GM20000 (cell line): ENCODE measurements at regions not wholly inside any gene's neighbourhood (a gene's known extent, or its start where the extent isn't known, plus 50 kb on each side); places are given as distances from the start of the nearest gene placed in this dataset.

Experiments
- DNase-seq: peaks from one replicate; pipeline ENCODE4 v3.0.0; 2012; ENCODE audit warnings: low spot score
- TF ChIP-seq, protein P1 (sequence below): IDR thresholded peaks from 2 replicates; pipeline ENCODE4 v1.5.1; 2012; ENCODE audit warnings: mild to moderate bottlenecking, control low read depth; ENCODE audit errors: extremely low read depth, missing control alignments

DNA sequence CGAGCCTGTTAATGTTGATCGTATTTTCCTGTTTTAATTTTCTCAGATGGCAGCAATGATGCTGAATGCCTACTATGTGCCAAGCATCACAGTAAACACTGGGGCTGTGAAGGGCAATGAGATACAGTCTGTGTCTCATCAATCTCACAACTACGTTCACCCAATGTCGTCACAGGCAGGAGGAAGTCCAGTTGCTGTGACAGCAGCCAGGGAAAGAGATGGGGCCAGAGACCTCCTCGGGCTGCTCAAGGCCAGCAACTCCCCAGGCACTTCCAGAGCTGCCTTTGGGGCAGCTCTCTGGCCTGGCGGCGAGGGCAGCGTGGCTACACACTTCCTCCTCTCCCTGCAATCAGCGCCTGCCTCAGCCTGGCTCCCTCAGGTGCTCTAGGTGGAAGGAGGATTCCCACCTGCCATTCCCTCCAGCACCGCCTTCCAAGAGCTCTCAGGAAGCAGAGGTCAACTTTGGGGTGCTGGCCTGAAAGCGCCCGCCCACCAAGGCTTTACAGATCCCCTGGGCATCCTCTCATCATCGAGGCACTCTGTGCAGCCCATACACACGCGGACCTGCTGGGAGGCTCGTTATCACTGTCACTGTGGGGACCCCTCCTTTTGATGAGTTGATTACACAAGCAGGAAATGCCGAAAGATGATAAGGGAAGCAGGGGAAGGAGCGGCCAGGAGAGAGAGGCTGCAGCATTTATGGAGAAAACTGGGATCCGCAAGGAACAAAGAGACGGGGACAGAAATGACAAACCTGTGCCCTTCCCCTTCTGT, 159.2 kb downstream of the ZDHHC21 start:
- no peak for DNase-seq
- TF ChIP-seq, protein P1, sequence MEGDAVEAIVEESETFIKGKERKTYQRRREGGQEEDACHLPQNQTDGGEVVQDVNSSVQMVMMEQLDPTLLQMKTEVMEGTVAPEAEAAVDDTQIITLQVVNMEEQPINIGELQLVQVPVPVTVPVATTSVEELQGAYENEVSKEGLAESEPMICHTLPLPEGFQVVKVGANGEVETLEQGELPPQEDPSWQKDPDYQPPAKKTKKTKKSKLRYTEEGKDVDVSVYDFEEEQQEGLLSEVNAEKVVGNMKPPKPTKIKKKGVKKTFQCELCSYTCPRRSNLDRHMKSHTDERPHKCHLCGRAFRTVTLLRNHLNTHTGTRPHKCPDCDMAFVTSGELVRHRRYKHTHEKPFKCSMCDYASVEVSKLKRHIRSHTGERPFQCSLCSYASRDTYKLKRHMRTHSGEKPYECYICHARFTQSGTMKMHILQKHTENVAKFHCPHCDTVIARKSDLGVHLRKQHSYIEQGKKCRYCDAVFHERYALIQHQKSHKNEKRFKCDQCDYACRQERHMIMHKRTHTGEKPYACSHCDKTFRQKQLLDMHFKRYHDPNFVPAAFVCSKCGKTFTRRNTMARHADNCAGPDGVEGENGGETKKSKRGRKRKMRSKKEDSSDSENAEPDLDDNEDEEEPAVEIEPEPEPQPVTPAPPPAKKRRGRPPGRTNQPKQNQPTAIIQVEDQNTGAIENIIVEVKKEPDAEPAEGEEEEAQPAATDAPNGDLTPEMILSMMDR, result no peak

DNA sequence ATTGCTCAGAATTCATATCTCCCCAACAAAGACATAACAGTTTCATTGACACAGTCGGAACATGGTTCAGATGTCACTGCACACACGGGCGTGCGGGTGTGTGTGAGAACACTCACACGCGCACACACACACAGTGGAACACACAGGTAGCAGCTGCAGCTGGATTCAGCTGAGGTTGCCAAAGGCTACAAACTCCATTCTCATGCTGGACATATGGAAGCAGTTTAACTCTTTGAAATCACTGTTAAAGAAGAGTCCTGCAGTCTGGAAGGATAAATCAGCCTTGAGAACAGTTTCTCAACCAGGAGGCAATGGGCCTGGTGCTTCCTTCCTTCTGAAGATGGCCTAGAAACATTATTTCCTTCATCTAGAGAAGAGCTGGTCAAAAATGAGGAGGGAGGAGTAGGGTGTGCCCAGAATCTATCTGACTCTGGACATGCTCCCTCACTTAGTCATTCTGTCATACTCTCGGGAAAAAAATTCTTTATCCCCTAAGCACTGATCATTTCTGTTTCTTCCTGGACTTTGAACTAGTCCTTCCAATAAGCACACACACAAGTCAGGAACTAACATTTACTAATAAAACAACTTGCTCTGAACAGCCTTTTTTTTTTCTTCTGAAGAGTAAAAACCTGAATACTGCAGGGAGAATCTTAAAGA, 160.6 kb downstream of the ZDHHC21 start:
- DNase-seq, result no peak
- TF ChIP-seq, protein P1, result no peak

DNA sequence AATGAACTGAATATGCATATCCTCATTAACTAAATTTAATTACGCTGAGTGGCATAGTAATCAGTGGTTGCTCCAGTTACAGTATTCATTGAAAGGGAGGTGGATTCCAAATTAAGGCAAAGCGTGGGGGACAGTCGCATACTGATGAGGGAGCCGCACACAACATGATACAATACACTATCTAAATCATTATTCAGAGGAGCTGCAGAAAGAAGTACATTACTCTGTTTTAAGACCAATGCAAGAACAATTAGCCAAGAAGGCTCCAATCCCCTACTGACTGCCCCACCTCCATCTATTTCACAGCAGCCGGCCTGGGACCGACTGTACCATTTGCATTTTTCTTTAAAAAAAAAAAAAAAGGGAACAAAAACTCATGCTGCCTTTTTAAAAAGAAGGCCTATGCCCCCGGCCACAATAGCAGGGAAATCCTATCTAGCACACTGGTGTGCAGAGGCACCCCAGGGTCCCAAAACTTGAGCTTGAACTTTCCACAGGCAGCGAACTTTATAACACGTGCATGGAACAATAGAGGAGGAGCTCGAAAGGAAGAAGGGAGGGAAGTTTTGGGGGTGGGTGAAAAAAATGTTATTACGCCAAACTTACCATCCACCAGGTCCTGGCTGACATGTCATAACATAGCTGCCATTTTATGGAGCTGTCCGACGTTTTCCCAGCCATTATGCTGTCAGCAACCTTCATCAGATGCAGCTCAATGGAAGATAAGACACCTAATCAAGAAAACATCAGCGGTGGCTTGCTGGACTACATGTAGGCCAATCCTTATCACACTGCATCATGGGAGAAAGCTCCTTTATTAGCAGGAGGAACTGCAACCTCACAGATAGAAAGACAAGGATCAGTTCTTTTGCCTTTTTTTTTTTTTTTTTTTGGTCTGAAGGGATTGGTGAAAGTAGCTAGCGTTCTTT, 161.6 kb downstream of the ZDHHC21 start:
- TF ChIP-seq, protein P1, result no peak
- no peak for DNase-seq

DNA sequence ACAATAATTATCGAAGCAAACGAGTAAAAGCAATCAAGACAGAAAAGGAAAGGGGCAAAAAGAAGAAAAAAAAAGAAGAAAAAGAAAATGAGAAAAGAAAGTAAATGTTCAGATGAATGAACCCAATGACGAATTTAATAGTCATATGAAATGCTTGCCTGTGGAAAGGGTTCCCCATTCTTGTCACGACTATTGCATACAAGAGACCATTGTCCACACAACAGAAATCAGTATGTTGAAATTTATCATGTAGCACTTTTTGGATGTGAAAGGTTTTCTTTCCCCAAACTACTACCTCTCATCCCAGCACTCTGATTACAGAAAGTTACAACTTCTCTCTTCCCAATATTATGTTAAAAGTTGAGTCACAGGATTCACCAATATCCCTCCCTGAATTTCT, 162.4 kb downstream of the ZDHHC21 start:
- TF ChIP-seq, protein P1, result no peak
- DNase-seq, result no peak

DNA sequence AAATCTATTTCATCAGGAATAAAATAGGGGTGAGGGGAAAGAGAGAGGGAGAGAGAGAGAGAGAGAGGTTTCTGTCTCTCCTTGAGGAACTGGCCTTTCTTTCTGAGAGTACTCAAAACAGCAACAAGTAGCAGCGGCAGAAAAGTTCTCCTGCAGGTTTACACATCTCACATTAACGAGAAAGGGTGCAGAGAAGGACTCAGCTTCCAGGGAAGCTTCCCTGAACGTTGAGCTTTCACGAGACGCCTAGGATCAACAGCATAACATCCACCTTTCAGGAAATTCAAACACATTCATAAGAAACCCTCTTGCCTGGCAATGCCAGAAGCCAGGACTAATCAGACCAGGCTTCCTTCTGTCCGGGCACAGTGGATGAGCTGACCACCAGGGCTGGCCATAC, 162.9 kb downstream of the ZDHHC21 start:
- TF ChIP-seq, protein P1, result no peak
- DNase-seq, result no peak

DNA sequence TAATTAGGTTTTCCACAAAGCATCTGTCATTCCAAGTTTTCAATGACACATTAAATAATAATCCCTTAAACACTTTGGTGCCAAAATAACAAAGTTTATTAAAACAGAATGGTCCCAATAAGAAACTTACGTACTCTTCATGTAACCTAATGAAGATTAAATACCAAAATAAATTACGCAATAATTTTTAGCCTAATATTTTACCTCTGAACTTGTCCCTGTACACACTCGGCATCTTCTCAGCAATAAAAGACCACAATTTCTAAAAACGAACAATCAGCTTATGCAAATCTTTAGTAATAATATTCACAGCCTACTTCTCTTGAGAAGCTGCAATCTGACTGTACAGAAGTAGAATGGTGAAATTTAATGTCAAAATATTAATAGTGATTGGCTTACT, 163.6 kb downstream of the ZDHHC21 start:
- TF ChIP-seq, protein P1, result no peak
- DNase-seq, result no peak

DNA sequence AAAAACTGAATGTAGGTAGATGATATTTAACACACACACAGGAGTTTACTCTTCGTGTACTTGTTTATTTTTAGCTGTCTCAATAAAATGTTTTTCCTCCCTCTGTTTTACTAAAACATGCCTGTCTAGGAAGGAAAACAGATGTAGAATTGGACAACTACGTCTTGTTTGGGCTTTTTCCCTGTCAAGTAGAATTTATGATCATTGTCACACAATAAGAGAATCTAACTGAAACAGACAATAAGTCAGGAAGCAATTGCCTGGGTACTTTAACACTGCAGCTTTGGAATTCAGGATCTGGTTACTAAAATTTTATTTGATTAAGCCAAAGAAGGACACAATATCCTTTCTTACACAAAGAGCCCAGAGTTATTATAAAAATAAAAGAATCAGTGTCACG, 164.2 kb downstream of the ZDHHC21 start:
- no peak for DNase-seq
- TF ChIP-seq, protein P1, result no peak
